Kidney (tissue), 13 donors: ENCODE measurements at regions not wholly inside any gene's neighbourhood (a gene's known extent, or its start where the extent isn't known, plus 50 kb on each side); places are given as distances from the start of the nearest gene placed in this dataset.
A peak's percentile ranks its signal among the peaks of the same experiment; 100 is the strongest.

ENCODE experiments used
- DNase-seq, 5 donors: peaks; one replicate each; pipeline ENCODE4 v3.0.0-alpha.2; 2013 to 2020
- FAIRE-seq: peaks from 2 replicates; lab custom pipeline; 2012; peaks lifted over from hg19 to GRCh38; lab: Jason Lieb, UNC
- H3K27ac ChIP-seq, 2 donors: one replicate each; pipeline ENCODE4 v1.7.0; 2013; ENCODE audit warnings: low read depth in 2 of 2, low read length in 2 of 2, inconsistent platforms in 1 of 2
- H3K27me3 ChIP-seq: one replicate; pipeline ENCODE4 v1.7.1; 2013; ENCODE audit warnings: low read length, inconsistent platforms; ENCODE audit not compliant: control insufficient read depth, insufficient read depth
- H3K36me3 ChIP-seq, 3 donors: one replicate each; pipeline versions ENCODE4 v1.7.0 to v1.7.1; 2013; ENCODE audit warnings: low read length in 3 of 3, control low read depth in 1 of 3, inconsistent platforms in 1 of 3; ENCODE audit not compliant: insufficient read depth in 3 of 3, control insufficient read depth in 2 of 3
- H3K4me1 ChIP-seq, 3 donors: one replicate each; pipeline versions ENCODE4 v1.7.0 to v1.7.1; 2013; ENCODE audit warnings: low read length in 3 of 3, inconsistent platforms in 1 of 3, low read depth in 1 of 3; ENCODE audit not compliant: control insufficient read depth in 2 of 3, insufficient read depth in 2 of 3
- H3K4me3 ChIP-seq, 3 donors: one replicate each; pipeline versions ENCODE4 v1.7.0 to v1.8.1; 2013; ENCODE audit warnings: low read length in 3 of 3, control low read depth in 1 of 3, inconsistent platforms in 1 of 3
- H3K9ac ChIP-seq, 3 donors: one replicate each; pipeline versions ENCODE4 v1.7.0 to v1.7.1; 2013; ENCODE audit warnings: low read length in 3 of 3, control low read depth in 1 of 3, inconsistent platforms in 1 of 3
- H3K9me3 ChIP-seq, 3 donors: one replicate each; pipeline versions ENCODE4 v1.7.0 to v1.7.1; 2013; ENCODE audit warnings: low read length in 3 of 3, control low read depth in 1 of 3, inconsistent platforms in 1 of 3; ENCODE audit not compliant: control insufficient read depth in 2 of 3, insufficient read depth in 1 of 3
- CTCF ChIP-seq: IDR thresholded peaks from 3 replicates; pipeline ENCODE4 v1.5.1; 2012; ENCODE audit warnings: mild to moderate bottlenecking, moderate library complexity, borderline replicate concordance; ENCODE audit not compliant: insufficient read depth; ENCODE audit errors: extremely low read depth
- intact Hi-C: fragments of 100-400 bp; cut with DNase I; formaldehyde crosslinking; loops from one replicate; pipeline ENCODE4 v1.11.1; 2022
- donor health status: control.
- donor health status: control.
- donor health status: control.
- donor health status: control.
- donor health status: control.
- donor health status: DM: yes; HTN: yes; CAD: no.
- donor health status: Normal renal cell carcinoma (clear cell type).

- FAIRE-seq (no peak), DNase-seq (peak; percentile 24 to 54 (median 37))
- H3K27me3 ChIP-seq = no peaks in the 10 kb centered on the region
- no peak overlapping the region for H3K27ac ChIP-seq
- intact Hi-C loops = no loop called here
- H3K4me3 ChIP-seq = peak overlapping the region in 1 of 3 donors; percentile 11
- H3K36me3 ChIP-seq = no peaks in the 10 kb centered on the region
- TF ChIP-seq CTCF = no peak
- H3K9me3 ChIP-seq = no peaks in the 10 kb centered on the region
- H3K9ac ChIP-seq = no peak overlapping the region
- peaks cover 0 to 2% (median 0%) of the 10 kb centered on the region in 3 donors for H3K4me1 ChIP-seq
Measured at GRCh38 chrX:74178536-74178935, 125.4 kb upstream of the ZCCHC13 start.

GRCh38 chrX:74171465-74171864, 132.5 kb upstream of the ZCCHC13 start:
- H3K36me3 ChIP-seq = peaks cover 0 to 3% (median 0%) of the 10 kb centered on the region in 3 donors
- intact Hi-C loops = no loop called here
- no peaks in the 10 kb centered on the region for H3K27me3 ChIP-seq
- FAIRE-seq (no peak), DNase-seq (no peak)
- no peak for TF ChIP-seq CTCF
- no peak overlapping the region for H3K9ac ChIP-seq
- no peak overlapping the region for H3K4me3 ChIP-seq
- H3K9me3 ChIP-seq = peaks cover 0 to 5% (median 0%) of the 10 kb centered on the region in 3 donors
- H3K27ac ChIP-seq = no peak overlapping the region
- no peaks in the 10 kb centered on the region for H3K4me1 ChIP-seq

- DNase-seq (peak in 1 of 5 donors; percentile 52), FAIRE-seq (no peak)
- no peaks in the 10 kb centered on the region for H3K9me3 ChIP-seq
- no peak overlapping the region for H3K9ac ChIP-seq
- no peak overlapping the region for H3K4me3 ChIP-seq
- H3K27ac ChIP-seq = no peak overlapping the region
- H3K36me3 ChIP-seq = no peaks in the 10 kb centered on the region
- H3K4me1 ChIP-seq = no peaks in the 10 kb centered on the region
- intact Hi-C loops = no loop called here
- TF ChIP-seq CTCF = no peak
- no peaks in the 10 kb centered on the region for H3K27me3 ChIP-seq
Measured at GRCh38 chrX:74162199-74162598, 141.8 kb upstream of the ZCCHC13 start.

GRCh38 chrX:74160816-74161215, 143.2 kb upstream of the ZCCHC13 start:
- TF ChIP-seq CTCF = no peak
- H3K4me1 ChIP-seq = no peaks in the 10 kb centered on the region
- DNase-seq (no peak), FAIRE-seq (no peak)
- H3K36me3 ChIP-seq = no peaks in the 10 kb centered on the region
- no peak overlapping the region for H3K27ac ChIP-seq
- H3K9me3 ChIP-seq = no peaks in the 10 kb centered on the region
- no peaks in the 10 kb centered on the region for H3K27me3 ChIP-seq
- no peak overlapping the region for H3K4me3 ChIP-seq
- no peak overlapping the region for H3K9ac ChIP-seq
- intact Hi-C loops = no loop called here
